ENCODE measurements at regions not wholly inside any gene's neighbourhood (a gene's known extent, or its start where the extent isn't known, plus 50 kb on each side); places are given as distances from the start of the nearest gene placed in this dataset.
"Not testable (repeated sequence)": the region's sequence is repeated elsewhere in the genome, so short reads cannot be mapped to it uniquely, and the experiment has no call there.

DNA sequence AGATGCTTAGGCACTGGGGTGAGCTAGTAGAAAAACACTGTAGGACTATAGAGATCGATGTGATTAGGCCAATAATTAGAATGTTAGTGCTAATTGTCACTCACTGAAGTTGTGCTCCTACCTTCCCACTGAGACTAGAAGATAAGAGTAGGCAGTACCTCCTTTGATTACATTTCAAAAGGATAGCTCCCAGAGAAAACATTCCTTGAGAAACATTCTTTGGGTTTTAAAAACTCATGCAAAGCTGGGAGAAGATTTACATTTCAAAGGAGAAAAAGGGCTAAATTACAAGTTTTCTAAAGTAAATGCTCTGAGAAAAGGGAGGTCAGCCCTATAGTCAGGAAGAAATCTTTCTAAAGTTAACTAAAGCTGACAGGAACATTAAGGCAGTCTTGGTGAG, 860.3 kb upstream of the NDST4 start:
- DNase-seq (ENCODE audit: low read depth) = no peak
- no peak overlapping the region for H3K4me3 ChIP-seq (ENCODE audit: low read depth, low read length)
- TF ChIP-seq, protein P1, sequence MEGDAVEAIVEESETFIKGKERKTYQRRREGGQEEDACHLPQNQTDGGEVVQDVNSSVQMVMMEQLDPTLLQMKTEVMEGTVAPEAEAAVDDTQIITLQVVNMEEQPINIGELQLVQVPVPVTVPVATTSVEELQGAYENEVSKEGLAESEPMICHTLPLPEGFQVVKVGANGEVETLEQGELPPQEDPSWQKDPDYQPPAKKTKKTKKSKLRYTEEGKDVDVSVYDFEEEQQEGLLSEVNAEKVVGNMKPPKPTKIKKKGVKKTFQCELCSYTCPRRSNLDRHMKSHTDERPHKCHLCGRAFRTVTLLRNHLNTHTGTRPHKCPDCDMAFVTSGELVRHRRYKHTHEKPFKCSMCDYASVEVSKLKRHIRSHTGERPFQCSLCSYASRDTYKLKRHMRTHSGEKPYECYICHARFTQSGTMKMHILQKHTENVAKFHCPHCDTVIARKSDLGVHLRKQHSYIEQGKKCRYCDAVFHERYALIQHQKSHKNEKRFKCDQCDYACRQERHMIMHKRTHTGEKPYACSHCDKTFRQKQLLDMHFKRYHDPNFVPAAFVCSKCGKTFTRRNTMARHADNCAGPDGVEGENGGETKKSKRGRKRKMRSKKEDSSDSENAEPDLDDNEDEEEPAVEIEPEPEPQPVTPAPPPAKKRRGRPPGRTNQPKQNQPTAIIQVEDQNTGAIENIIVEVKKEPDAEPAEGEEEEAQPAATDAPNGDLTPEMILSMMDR (conservative IDR thresholded peaks at IDR 0.05; ENCODE audit: low read depth, low read length) = no peak

- no peak for DNase-seq (ENCODE audit: low read depth)
- H3K4me3 ChIP-seq (ENCODE audit: low read depth, low read length) = no peak overlapping the region
- TF ChIP-seq, protein P1 (conservative IDR thresholded peaks at IDR 0.05; ENCODE audit: low read depth, low read length) = no peak
These were observed 859.5 kb upstream of the NDST4 start for GRCh38 chr4:115972967-115973366.

DNA sequence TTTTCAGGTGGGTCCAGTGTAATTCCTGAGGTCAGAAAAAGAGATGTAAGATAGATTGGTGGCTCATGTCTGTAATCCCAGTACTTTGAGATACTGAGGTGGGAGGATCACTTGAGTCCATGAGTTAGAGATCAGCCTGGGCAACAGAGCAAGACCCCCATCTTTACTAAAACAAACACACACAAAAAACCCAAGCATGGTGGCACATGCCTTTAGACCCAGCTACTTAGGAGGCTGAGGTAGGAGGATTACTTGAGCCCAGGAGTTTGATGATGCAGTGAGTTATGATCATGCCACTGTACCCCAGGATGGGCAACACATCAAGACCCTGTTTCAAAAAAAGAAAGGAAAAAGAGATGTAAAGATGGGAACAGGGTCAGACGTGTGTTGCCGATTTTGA, 857.4 kb upstream of the NDST4 start:
- no peak for DNase-seq (ENCODE audit: low read depth)
- TF ChIP-seq, protein P1 (conservative IDR thresholded peaks at IDR 0.05; ENCODE audit: low read depth, low read length) = no peak
- no peak overlapping the region for H3K4me3 ChIP-seq (ENCODE audit: low read depth, low read length)

GRCh38 chr4:115969756-115970155, 856.3 kb upstream of the NDST4 start:
- DNase-seq (ENCODE audit: low read depth) = no peak
- TF ChIP-seq, protein P1 (conservative IDR thresholded peaks at IDR 0.05; ENCODE audit: low read depth, low read length) = no peak
- no peak overlapping the region for H3K4me3 ChIP-seq (ENCODE audit: low read depth, low read length)

- no peak overlapping the region for H3K4me3 ChIP-seq (ENCODE audit: low read depth, low read length)
- TF ChIP-seq, protein P1 (conservative IDR thresholded peaks at IDR 0.05; ENCODE audit: low read depth, low read length) = no peak
These were observed 852.2 kb upstream of the NDST4 start for GRCh38 chr4:115965588-115965987.

GRCh38 chr4:115956054-115956796, 842.8 kb upstream of the NDST4 start:
- DNase-seq (ENCODE audit: low read depth); H3K4me3 ChIP-seq (ENCODE audit: low read depth, low read length): not testable (repeated sequence)

More at GRCh38 chr4:115965588-115965987, 852.2 kb upstream of the NDST4 start:
- no peak for DNase-seq (ENCODE audit: low read depth)

DNA sequence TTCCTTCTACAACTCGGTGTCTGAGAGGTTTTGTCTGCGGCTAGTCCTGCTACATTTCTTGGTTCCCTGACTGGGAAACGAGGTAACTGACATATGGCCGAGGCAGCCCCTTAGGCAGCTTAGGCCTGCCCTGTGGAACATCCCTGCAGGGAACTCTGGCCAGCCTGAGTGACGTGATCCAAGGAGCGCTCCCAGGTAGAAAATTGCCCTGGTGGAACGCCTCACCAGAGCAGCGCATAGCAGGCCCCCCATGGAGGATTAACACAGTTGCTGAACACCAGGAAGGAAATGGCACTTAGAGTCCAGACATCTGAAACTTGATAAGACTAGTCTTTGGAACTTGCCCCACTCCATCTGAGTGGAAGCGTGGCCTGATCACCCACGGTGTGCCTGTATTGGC, 837.4 kb upstream of the NDST4 start:
- TF ChIP-seq, protein P1 (conservative IDR thresholded peaks at IDR 0.05; ENCODE audit: low read depth, low read length) = no peak
- no peak for DNase-seq (ENCODE audit: low read depth)
- no peak overlapping the region for H3K4me3 ChIP-seq (ENCODE audit: low read depth, low read length)

- H3K4me3 ChIP-seq (ENCODE audit: low read depth, low read length) = not testable (repeated sequence)
These were observed 836.7 kb upstream of the NDST4 start for GRCh38 chr4:115949974-115950743.

More at GRCh38 chr4:115949974-115950743, 836.7 kb upstream of the NDST4 start:
- DNase-seq (ENCODE audit: low read depth) = not testable (repeated sequence)

Measured in epithelial cell of proximal tubule (primary cell).